ENCODE measurements at regions not wholly inside any gene's neighbourhood (a gene's known extent, or its start where the extent isn't known, plus 50 kb on each side); places are given as distances from the start of the nearest gene placed in this dataset.

GRCh38 chr5:125890511-125890931 lies 532.7 kb upstream of the GRAMD2B start:
- no peak for ATAC-seq
- H3K4me1 ChIP-seq (ENCODE audit: control insufficient read depth, insufficient read depth, low read length), result no peaks in the 10 kb centered on the region

GRCh38 chr5:125891061-125891725 lies 532.0 kb upstream of the GRAMD2B start:
- TF ChIP-seq CTCF (IDR thresholded peaks at IDR 0.05), result no peak
- ATAC-seq (no peak), DNase-seq (no peak)
- Mint-ChIP-seq H3K9me3 (peaks cover 21 to 23% of the 10 kb centered on the region in 2 donors), H3K27me3 (ENCODE audit: low read depth in 2 of 2) (no peaks in the 10 kb centered on the region), H3K27ac (no peak overlapping the region), H3K36me3 (peaks cover 8% of the 10 kb centered on the region), H3K4me1 (no peaks in the 10 kb centered on the region), H3K4me3 (no peak overlapping the region)
- no peaks in the 10 kb centered on the region for H3K27me3 ChIP-seq (ENCODE audit: control insufficient read depth, insufficient read depth, low read length)
- H3K4me1 ChIP-seq (ENCODE audit: control insufficient read depth, insufficient read depth, low read length), result no peaks in the 10 kb centered on the region
- intact Hi-C loops (cut with micrococcal nuclease), result no loop called here
- no peaks in the 10 kb centered on the region for H3K9me3 ChIP-seq (ENCODE audit: control insufficient read depth, insufficient read depth, low read length)
- H3K4me3 ChIP-seq (ENCODE audit: low read length), result no peak overlapping the region
- H3K36me3 ChIP-seq (ENCODE audit: control insufficient read depth, insufficient read depth, low read length), result no peaks in the 10 kb centered on the region
- no peak overlapping the region for H3K27ac ChIP-seq (ENCODE audit: low read length)
- WGBS (ENCODE audit: insufficient coverage), result 54% methylated on average over 1 of the region's 2 CpGs

More at GRCh38 chr5:125890511-125890931, 532.7 kb upstream of the GRAMD2B start:
- Mint-ChIP-seq H3K4me3 (no peak overlapping the region), H3K9me3 (peaks cover 21 to 23% of the 10 kb centered on the region in 2 donors), H3K4me1 (no peaks in the 10 kb centered on the region), H3K27ac (no peak overlapping the region), H3K27me3 (ENCODE audit: low read depth in 2 of 2) (no peaks in the 10 kb centered on the region), H3K36me3 (peaks cover 8% of the 10 kb centered on the region)
- no peak for TF ChIP-seq CTCF (IDR thresholded peaks at IDR 0.05)
- H3K9me3 ChIP-seq (ENCODE audit: control insufficient read depth, insufficient read depth, low read length), result no peaks in the 10 kb centered on the region
- no peak for DNase-seq
- H3K27me3 ChIP-seq (ENCODE audit: control insufficient read depth, insufficient read depth, low read length), result no peaks in the 10 kb centered on the region
- H3K36me3 ChIP-seq (ENCODE audit: control insufficient read depth, insufficient read depth, low read length), result no peaks in the 10 kb centered on the region
- H3K4me3 ChIP-seq (ENCODE audit: low read length), result no peak overlapping the region
- intact Hi-C loops (cut with micrococcal nuclease), result no loop called here
- H3K27ac ChIP-seq (ENCODE audit: low read length), result no peak overlapping the region

GRCh38 chr5:125894383-125894782 lies 528.8 kb upstream of the GRAMD2B start:
- ATAC-seq, result no peak
- no peak overlapping the region for H3K27ac ChIP-seq (ENCODE audit: low read length)
- H3K4me1 ChIP-seq (ENCODE audit: control insufficient read depth, insufficient read depth, low read length), result no peaks in the 10 kb centered on the region
- no peak overlapping the region for H3K4me3 ChIP-seq (ENCODE audit: low read length)
- no peak for DNase-seq
- Mint-ChIP-seq H3K36me3 (peaks cover 8% of the 10 kb centered on the region), H3K4me3 (no peak overlapping the region), H3K9me3 (peaks cover 12 to 16% of the 10 kb centered on the region in 2 donors), H3K27me3 (ENCODE audit: low read depth in 2 of 2) (no peaks in the 10 kb centered on the region), H3K27ac (no peak overlapping the region), H3K4me1 (no peaks in the 10 kb centered on the region)
- WGBS (ENCODE audit: insufficient coverage), result 81% methylated on average over 1 of the region's 1 CpG
- intact Hi-C loops (cut with micrococcal nuclease), result no loop called here
- no peaks in the 10 kb centered on the region for H3K27me3 ChIP-seq (ENCODE audit: control insufficient read depth, insufficient read depth, low read length)
- no peak for TF ChIP-seq CTCF (IDR thresholded peaks at IDR 0.05)
- no peaks in the 10 kb centered on the region for H3K36me3 ChIP-seq (ENCODE audit: control insufficient read depth, insufficient read depth, low read length)
- H3K9me3 ChIP-seq (ENCODE audit: control insufficient read depth, insufficient read depth, low read length), result no peaks in the 10 kb centered on the region

GRCh38 chr5:125896368-125896767 lies 526.8 kb upstream of the GRAMD2B start:
- WGBS (ENCODE audit: insufficient coverage), result 53% methylated on average over 3 of the region's 3 CpGs
- Mint-ChIP-seq H3K36me3 (peaks cover 5% of the 10 kb centered on the region), H3K27me3 (ENCODE audit: low read depth in 2 of 2) (no peaks in the 10 kb centered on the region), H3K27ac (no peak overlapping the region), H3K4me1 (no peaks in the 10 kb centered on the region), H3K9me3 (peaks cover 8 to 14% of the 10 kb centered on the region in 2 donors), H3K4me3 (no peak overlapping the region)
- DNase-seq (no peak), ATAC-seq (no peak)
- H3K4me1 ChIP-seq (ENCODE audit: control insufficient read depth, insufficient read depth, low read length), result no peaks in the 10 kb centered on the region
- H3K36me3 ChIP-seq (ENCODE audit: control insufficient read depth, insufficient read depth, low read length), result no peaks in the 10 kb centered on the region
- no peak overlapping the region for H3K4me3 ChIP-seq (ENCODE audit: low read length)
- no peaks in the 10 kb centered on the region for H3K27me3 ChIP-seq (ENCODE audit: control insufficient read depth, insufficient read depth, low read length)
- TF ChIP-seq CTCF (IDR thresholded peaks at IDR 0.05), result no peak
- intact Hi-C loops (cut with micrococcal nuclease), result no loop called here
- H3K27ac ChIP-seq (ENCODE audit: low read length), result no peak overlapping the region
- no peaks in the 10 kb centered on the region for H3K9me3 ChIP-seq (ENCODE audit: control insufficient read depth, insufficient read depth, low read length)

Data from natural killer cell (primary cell).